H9 (cell line): ENCODE measurements at regions not wholly inside any gene's neighbourhood (a gene's known extent, or its start where the extent isn't known, plus 50 kb on each side); places are given as distances from the start of the nearest gene placed in this dataset.

Experiments
- DNase-seq: peaks from one replicate; pipeline ENCODE4 v3.0.0-alpha.2; 2017
- H2AFZ ChIP-seq: one replicate; pipeline ENCODE4 v1.6.1; 2013; ENCODE audit warnings: mild to moderate bottlenecking, low read length, control low read depth, moderate library complexity
- H2AK5ac ChIP-seq: 2 replicates; pipeline ENCODE4 v1.6.1; 2013; ENCODE audit warnings: low read length, control low read depth, mixed read lengths; ENCODE audit not compliant: insufficient read length
- H2BK120ac ChIP-seq: one replicate; pipeline ENCODE4 v1.6.1; 2013; ENCODE audit warnings: low read depth, mild to moderate bottlenecking, low read length, control low read depth, inconsistent platforms; ENCODE audit not compliant: poor library complexity, severe bottlenecking
- H2BK12ac ChIP-seq: 2 replicates; pipeline ENCODE4 v1.6.1; 2013; ENCODE audit warnings: low read length, control low read depth, mixed read lengths, low read depth; ENCODE audit not compliant: insufficient read length
- H2BK15ac ChIP-seq: 2 replicates; pipeline ENCODE4 v1.6.1; 2013; ENCODE audit warnings: low read depth, low read length, control low read depth
- H2BK20ac ChIP-seq: one replicate; pipeline ENCODE4 v1.6.1; 2013; ENCODE audit warnings: low read depth, mild to moderate bottlenecking, low read length, control low read depth, inconsistent platforms; ENCODE audit not compliant: poor library complexity, severe bottlenecking
- H2BK5ac ChIP-seq: 2 replicates; pipeline ENCODE4 v1.6.1; 2013; ENCODE audit warnings: low read length, control low read depth, mixed read lengths; ENCODE audit not compliant: insufficient read length
- H3K14ac ChIP-seq: 2 replicates; pipeline ENCODE4 v1.6.1; 2013; ENCODE audit warnings: low read length, control low read depth; ENCODE audit not compliant: insufficient read depth
- H3K18ac ChIP-seq: 2 replicates; pipeline ENCODE4 v1.6.1; 2013; ENCODE audit warnings: low read depth, mild to moderate bottlenecking, mixed read lengths, low read length, control low read depth; ENCODE audit not compliant: insufficient read length
- H3K23ac ChIP-seq: 2 replicates; pipeline ENCODE4 v1.6.1; 2013; ENCODE audit warnings: low read length, control low read depth, mixed read lengths, low read depth; ENCODE audit not compliant: insufficient read length
- H3K23me2 ChIP-seq: 2 replicates; pipeline ENCODE4 v1.6.1; 2013; ENCODE audit warnings: low read depth, mild to moderate bottlenecking, mixed read lengths, low read length, control low read depth; ENCODE audit not compliant: insufficient read length, poor library complexity, severe bottlenecking
- H3K27ac ChIP-seq: 2 replicates; pipeline ENCODE4 v1.5.1; 2013; ENCODE audit warnings: low read length, control low read depth, mixed read lengths, low read depth; ENCODE audit not compliant: insufficient read length
- H3K27me3 ChIP-seq: 2 replicates; pipeline ENCODE4 v1.6.1; 2013; ENCODE audit warnings: low read length, control low read depth, inconsistent platforms; ENCODE audit not compliant: insufficient read depth
- H3K4ac ChIP-seq: 2 replicates; pipeline ENCODE4 v1.6.1; 2013; ENCODE audit warnings: low read depth, mild to moderate bottlenecking, control low read depth, inconsistent platforms, low read length, moderate library complexity
- H3K4me1 ChIP-seq: 2 replicates; pipeline ENCODE4 v1.6.1; 2013; ENCODE audit warnings: low read length, control low read depth, inconsistent platforms; ENCODE audit not compliant: insufficient read depth
- H3K4me2 ChIP-seq: 2 replicates; pipeline ENCODE4 v1.6.1; 2013; ENCODE audit warnings: low read length, control low read depth, mixed read lengths; ENCODE audit not compliant: insufficient read length, insufficient read depth
- H3K56ac ChIP-seq: 2 replicates; pipeline ENCODE4 v1.6.1; 2013; ENCODE audit warnings: low read depth, mild to moderate bottlenecking, mixed read lengths, low read length, control low read depth; ENCODE audit not compliant: insufficient read length
- H3K79me1 ChIP-seq: 2 replicates; pipeline ENCODE4 v1.6.1; 2013; ENCODE audit warnings: low read depth, mild to moderate bottlenecking, moderate library complexity, low read length, control low read depth, inconsistent platforms; ENCODE audit not compliant: insufficient read depth, poor library complexity, severe bottlenecking
- H3K79me2 ChIP-seq: 2 replicates; pipeline ENCODE4 v1.6.1; 2013; ENCODE audit warnings: low read length, control low read depth, inconsistent platforms; ENCODE audit not compliant: insufficient read depth
- H3K9ac ChIP-seq: 2 replicates; pipeline ENCODE4 v1.6.1; 2013; ENCODE audit warnings: low read length, control low read depth, mixed read lengths; ENCODE audit not compliant: insufficient read length; ENCODE audit errors: extremely low read depth
- H3K9me3 ChIP-seq: one replicate; pipeline ENCODE4 v1.6.1; 2013; ENCODE audit warnings: low read depth, low read length, inconsistent platforms; ENCODE audit not compliant: control insufficient read depth
- H3T11ph ChIP-seq: one replicate; pipeline ENCODE4 v1.6.1; 2013; ENCODE audit warnings: mild to moderate bottlenecking, low read length, control low read depth, inconsistent platforms
- H4K20me1 ChIP-seq: one replicate; pipeline ENCODE4 v1.6.1; 2013; ENCODE audit not compliant: control insufficient read depth, insufficient read length, insufficient read depth
- H4K5ac ChIP-seq: 2 replicates; pipeline ENCODE4 v1.6.1; 2013; ENCODE audit warnings: low read depth, mild to moderate bottlenecking, mixed read lengths, low read length, control low read depth; ENCODE audit not compliant: insufficient read length
- H4K8ac ChIP-seq: replicated peaks from 2 replicates; pipeline ENCODE4 v1.6.1; 2013; ENCODE audit warnings: low read length, control low read depth, mixed read lengths, low read depth; ENCODE audit not compliant: insufficient read length
- H4K91ac ChIP-seq: 2 replicates; pipeline ENCODE4 v1.6.1; 2013; ENCODE audit warnings: low read depth, mild to moderate bottlenecking, moderate library complexity, mixed read lengths, low read length, control low read depth; ENCODE audit not compliant: insufficient read length
- H3K27ac Mint-ChIP-seq, 3 experiments: 2 replicates in 2 of 3; 3 replicates in 1 of 3; pipeline ENCODE4 v1.8.0; 2020 to 2021; ENCODE audit warnings: mixed read lengths in 3 of 3, mild to moderate bottlenecking in 1 of 3, moderate library complexity in 1 of 3
- H3K27me3 Mint-ChIP-seq: 2 replicates; pipeline ENCODE4 v1.8.0; 2021; ENCODE audit warnings: low read depth, mild to moderate bottlenecking, moderate library complexity, mixed read lengths
- H3K36me3 Mint-ChIP-seq, 3 experiments: 2 replicates in 2 of 3; 3 replicates in 1 of 3; pipeline ENCODE4 v1.8.0; 2020 to 2021; ENCODE audit warnings: low read depth in 3 of 3, mixed read lengths in 3 of 3; ENCODE audit not compliant: insufficient read depth in 1 of 3
- H3K4me1 Mint-ChIP-seq, 2 experiments: 2 replicates each; pipeline ENCODE4 v1.8.0; 2020; ENCODE audit warnings: mixed read lengths in 2 of 2
- H3K4me3 Mint-ChIP-seq, 2 experiments: 2 replicates in 1 of 2; 3 replicates in 1 of 2; pipeline ENCODE4 v1.8.0; 2020 to 2021; ENCODE audit warnings: mild to moderate bottlenecking in 2 of 2, mixed read lengths in 2 of 2, moderate library complexity in 1 of 2
- H3K9me3 Mint-ChIP-seq, 2 experiments: 2 replicates in 1 of 2; 3 replicates in 1 of 2; pipeline ENCODE4 v1.8.0; 2020; ENCODE audit warnings: mild to moderate bottlenecking in 2 of 2, mixed read lengths in 2 of 2, moderate library complexity in 1 of 2
- CTCF ChIP-seq: fragments of 200-600 bp; sonication (generic); conservative IDR thresholded peaks from 3 replicates; pipeline ENCODE4 v1.8.0; 2021; ENCODE audit warnings: antibody characterized with exemption, mild to moderate bottlenecking
- WGBS: extraction: QIAGEN DNeasy Blood & Tissue Kit; methylation state at CpG from one replicate; pipeline ENCODE4 v1.1.7; 2013; ENCODE audit warnings: missing lambda C conversion rate, low lambda C conversion rate, mixed read lengths; ENCODE audit not compliant: insufficient read length; ENCODE audit errors: extremely low coverage; 5-methylcytosine and 5-hydroxymethylcytosine counted together

GRCh38 chr5:25393957-25394356 lies 749.2 kb upstream of the CDH10 start:
- H3K18ac ChIP-seq, result no peak overlapping the region
- Mint-ChIP-seq H3K4me3 (no peak overlapping the region), H3K36me3 (peaks cover 3 to 41% (median 31%) of the 10 kb centered on the region in 3 experiments; a peak in 6 of 7 replicates), H3K9me3 (peaks cover 0 to 9% of the 10 kb centered on the region in 2 experiments; a peak in 2 of 5 replicates), H3K4me1 (peaks cover 12 to 16% of the 10 kb centered on the region in 2 experiments), H3K27me3 (no peaks in the 10 kb centered on the region), H3K27ac (peak overlapping the region in 2 of 3 experiments; percentile 59 to 79; a peak in 4 of 7 replicates)
- H4K20me1 ChIP-seq, result no peaks in the 10 kb centered on the region
- no peak overlapping the region for H3K27ac ChIP-seq
- H3K79me2 ChIP-seq, result no peaks in the 10 kb centered on the region
- no peaks in the 10 kb centered on the region for H3K79me1 ChIP-seq
- TF ChIP-seq CTCF, result no peak
- no peak overlapping the region for H2BK5ac ChIP-seq
- no peak overlapping the region for H3K4ac ChIP-seq
- no peaks in the 10 kb centered on the region for H3K23me2 ChIP-seq
- H2AK5ac ChIP-seq, result no peak overlapping the region
- no peak overlapping the region for H3K9ac ChIP-seq
- H3K56ac ChIP-seq, result no peak overlapping the region
- H2BK15ac ChIP-seq, result no peak overlapping the region
- WGBS, result no CpG with 5 or more reads among the region's 1 CpG
- H3K9me3 ChIP-seq, result no peaks in the 10 kb centered on the region
- H2BK120ac ChIP-seq, result no peak overlapping the region
- H3K14ac ChIP-seq, result no peak overlapping the region
- no peaks in the 10 kb centered on the region for H3K27me3 ChIP-seq
- no peak overlapping the region for H3T11ph ChIP-seq
- H3K4me1 ChIP-seq, result no peaks in the 10 kb centered on the region
- no peak overlapping the region for H2AFZ ChIP-seq
- DNase-seq, result no peak
- H2BK20ac ChIP-seq, result no peak overlapping the region
- H3K23ac ChIP-seq, result no peak overlapping the region
- no peak overlapping the region for H4K8ac ChIP-seq
- H2BK12ac ChIP-seq, result no peak overlapping the region
- H4K91ac ChIP-seq, result no peak overlapping the region
- H4K5ac ChIP-seq, result no peak overlapping the region
- no peak overlapping the region for H3K4me2 ChIP-seq
